ENCODE measurements at regions not wholly inside any gene's neighbourhood (a gene's known extent, or its start where the extent isn't known, plus 50 kb on each side); places are given as distances from the start of the nearest gene placed in this dataset.

- Histone ChIP-seq H3K4me1 (peaks cover 6 to 40% (median 9%) of the 10 kb centered on the region in 3 donors), H3K27me3 (peaks cover 0 to 13% (median 0%) of the 10 kb centered on the region in 4 donors), H3K4me3 (no peak overlapping the region), H3K27ac (no peak overlapping the region), H3K9me3 (no peaks in the 10 kb centered on the region), H3K36me3 (no peaks in the 10 kb centered on the region)
- DNase-seq: no peak
- TF ChIP-seq POLR2A (IDR thresholded peaks at IDR 0.05): no peak
- TF ChIP-seq, protein P1, sequence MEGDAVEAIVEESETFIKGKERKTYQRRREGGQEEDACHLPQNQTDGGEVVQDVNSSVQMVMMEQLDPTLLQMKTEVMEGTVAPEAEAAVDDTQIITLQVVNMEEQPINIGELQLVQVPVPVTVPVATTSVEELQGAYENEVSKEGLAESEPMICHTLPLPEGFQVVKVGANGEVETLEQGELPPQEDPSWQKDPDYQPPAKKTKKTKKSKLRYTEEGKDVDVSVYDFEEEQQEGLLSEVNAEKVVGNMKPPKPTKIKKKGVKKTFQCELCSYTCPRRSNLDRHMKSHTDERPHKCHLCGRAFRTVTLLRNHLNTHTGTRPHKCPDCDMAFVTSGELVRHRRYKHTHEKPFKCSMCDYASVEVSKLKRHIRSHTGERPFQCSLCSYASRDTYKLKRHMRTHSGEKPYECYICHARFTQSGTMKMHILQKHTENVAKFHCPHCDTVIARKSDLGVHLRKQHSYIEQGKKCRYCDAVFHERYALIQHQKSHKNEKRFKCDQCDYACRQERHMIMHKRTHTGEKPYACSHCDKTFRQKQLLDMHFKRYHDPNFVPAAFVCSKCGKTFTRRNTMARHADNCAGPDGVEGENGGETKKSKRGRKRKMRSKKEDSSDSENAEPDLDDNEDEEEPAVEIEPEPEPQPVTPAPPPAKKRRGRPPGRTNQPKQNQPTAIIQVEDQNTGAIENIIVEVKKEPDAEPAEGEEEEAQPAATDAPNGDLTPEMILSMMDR (IDR thresholded peaks at IDR 0.05): no peak
- WGBS, 2 donors: 26% methylated on average over 5 of the region's 5 CpGs
- intact Hi-C loops (cut with DNase I): no loop called here
These were observed 137.5 kb downstream of the FOXA2 start for GRCh38 chr20:22446613-22447446.

DNA sequence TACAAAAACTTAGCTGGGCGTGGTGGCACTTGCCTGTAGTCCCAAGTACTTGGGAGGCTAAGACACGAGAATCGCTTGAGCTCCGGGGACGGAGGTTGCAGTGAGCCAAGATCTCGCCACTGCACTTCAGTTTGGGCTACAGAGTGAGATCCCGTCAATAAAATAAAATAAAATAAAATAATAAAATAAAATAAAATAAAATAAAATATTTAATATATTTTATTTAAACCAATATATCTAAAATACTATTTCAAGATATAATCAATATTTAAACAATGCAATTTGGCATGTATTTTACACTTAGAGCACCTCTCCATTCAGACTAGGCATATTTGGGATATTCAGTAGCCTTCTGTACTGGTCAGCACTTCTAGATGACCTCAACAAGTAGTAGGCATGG, 142.1 kb downstream of the FOXA2 start:
- H3K36me3 ChIP-seq: no peaks in the 10 kb centered on the region
- no peak for TF ChIP-seq POLR2A (IDR thresholded peaks at IDR 0.05)
- TF ChIP-seq, protein P1 (IDR thresholded peaks at IDR 0.05): no peak
- no peak overlapping the region for H3K27ac ChIP-seq
- H3K27me3 ChIP-seq: no peaks in the 10 kb centered on the region
- intact Hi-C loops (cut with DNase I): no loop called here
- WGBS, 2 donors: 89 to 93% methylated on average over 7 of the region's 7 CpGs
- no peak overlapping the region for H3K4me3 ChIP-seq
- no peak for DNase-seq
- H3K9me3 ChIP-seq: no peaks in the 10 kb centered on the region
- H3K4me1 ChIP-seq: peaks cover 0 to 8% (median 3%) of the 10 kb centered on the region in 3 donors

DNA sequence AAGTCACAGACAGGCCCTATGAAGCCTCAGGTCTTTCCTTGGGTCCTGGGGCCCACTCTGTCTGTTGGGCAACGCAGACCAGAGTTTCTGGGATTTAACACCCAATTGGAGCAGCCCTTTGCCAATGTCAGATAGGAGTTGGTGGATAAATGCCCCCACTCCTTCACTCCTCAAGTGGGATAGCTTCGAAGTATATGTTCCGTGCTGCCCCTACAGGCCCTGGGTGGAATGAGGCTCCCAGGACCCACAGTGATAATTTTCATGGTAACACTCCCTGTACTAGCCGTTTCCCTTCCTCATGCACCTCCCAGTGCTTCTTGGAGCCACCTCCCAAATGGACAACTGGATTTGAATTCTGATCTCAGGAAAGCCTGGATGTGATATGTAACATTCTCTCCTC, 145.4 kb downstream of the FOXA2 start:
- Histone ChIP-seq H3K27me3 (peaks cover 0 to 11% (median 0%) of the 10 kb centered on the region in 4 donors), H3K9me3 (no peaks in the 10 kb centered on the region), H3K4me1 (no peaks in the 10 kb centered on the region), H3K36me3 (no peaks in the 10 kb centered on the region), H3K4me3 (no peak overlapping the region), H3K27ac (no peak overlapping the region)
- WGBS, 2 donors: 80 to 84% methylated on average over 4 of the region's 4 CpGs
- no peak for DNase-seq
- TF ChIP-seq POLR2A (IDR thresholded peaks at IDR 0.05): no peak
- TF ChIP-seq, protein P1 (IDR thresholded peaks at IDR 0.05): no peak
- intact Hi-C loops (cut with DNase I): no loop called here

- Histone ChIP-seq H3K4me1 (no peaks in the 10 kb centered on the region), H3K4me3 (no peak overlapping the region), H3K27me3 (peaks cover 0 to 11% (median 0%) of the 10 kb centered on the region in 4 donors), H3K9me3 (no peaks in the 10 kb centered on the region), H3K36me3 (no peaks in the 10 kb centered on the region), H3K27ac (no peak overlapping the region)
- TF ChIP-seq, protein P1 (IDR thresholded peaks at IDR 0.05): no peak
- TF ChIP-seq POLR2A (IDR thresholded peaks at IDR 0.05): no peak
- DNase-seq: no peak
- WGBS, 2 donors: 77% methylated on average over 6 of the region's 6 CpGs
- intact Hi-C loops (cut with DNase I): no loop called here
These were observed 146.0 kb downstream of the FOXA2 start for GRCh38 chr20:22438346-22438745.

- Histone ChIP-seq H3K9me3 (no peaks in the 10 kb centered on the region), H3K4me3 (no peak overlapping the region), H3K4me1 (no peaks in the 10 kb centered on the region), H3K27ac (no peak overlapping the region), H3K27me3 (peaks cover 0 to 11% (median 0%) of the 10 kb centered on the region in 4 donors), H3K36me3 (no peaks in the 10 kb centered on the region)
- DNase-seq: no peak
- WGBS, 2 donors: 89 to 97% methylated on average over 1 of the region's 1 CpG
- intact Hi-C loops (cut with DNase I): no loop called here
- TF ChIP-seq POLR2A (IDR thresholded peaks at IDR 0.05): no peak
- TF ChIP-seq, protein P1 (IDR thresholded peaks at IDR 0.05): no peak
These were observed 147.0 kb downstream of the FOXA2 start for GRCh38 chr20:22437354-22437753.
